CD14-positive monocyte (primary cell): ENCODE measurements at regions not wholly inside any gene's neighbourhood (a gene's known extent, or its start where the extent isn't known, plus 50 kb on each side); places are given as distances from the start of the nearest gene placed in this dataset.

Experiments used
- DNase-seq, 3 donors: peaks; one replicate each; pipeline ENCODE4 v3.0.0-alpha.2; 2011 to 2022
- H2AFZ ChIP-seq: 2 replicates; pipeline ENCODE4 v1.6.0; 2012; ENCODE audit warnings: mild to moderate bottlenecking, low read depth, low read length, inconsistent platforms; ENCODE audit not compliant: insufficient read depth, poor library complexity, severe bottlenecking
- H3K27ac ChIP-seq, 2 donors: 1 replicate in 1 of 2; 2 replicates in 1 of 2; pipeline ENCODE4 v1.5.1; 2012 to 2013; ENCODE audit warnings: low read length in 2 of 2, control low read depth in 1 of 2, inconsistent platforms in 1 of 2, low read depth in 1 of 2, mild to moderate bottlenecking in 1 of 2
- H3K27me3 ChIP-seq, 2 donors: one replicate each; pipeline versions ENCODE4 v1.6.0 to v1.6.1; 2011 to 2013; ENCODE audit warnings: low read length in 2 of 2; ENCODE audit not compliant: control insufficient read depth in 2 of 2, insufficient read depth in 2 of 2
- H3K36me3 ChIP-seq, 2 donors: replicated peaks in 1 of 2; 1 replicate in 1 of 2; 2 replicates in 1 of 2; pipeline versions ENCODE4 v1.5.1 to v1.6.1; 2012 to 2013; ENCODE audit warnings: low read length in 2 of 2, control low read depth in 1 of 2, inconsistent platforms in 1 of 2, mild to moderate bottlenecking in 1 of 2; ENCODE audit not compliant: insufficient read depth in 2 of 2, control insufficient read depth in 1 of 2
- H3K4me1 ChIP-seq, 2 donors: 1 replicate in 1 of 2; 2 replicates in 1 of 2; pipeline versions ENCODE4 v1.5.1 to v1.6.1; 2012 to 2013; ENCODE audit warnings: low read length in 2 of 2, control low read depth in 1 of 2, inconsistent platforms in 1 of 2, mild to moderate bottlenecking in 1 of 2, moderate library complexity in 1 of 2; ENCODE audit not compliant: insufficient read depth in 2 of 2, control insufficient read depth in 1 of 2
- H3K4me2 ChIP-seq: replicated peaks from 2 replicates; pipeline ENCODE3; 2012; ENCODE audit warnings: low read length, moderate library complexity, mild to moderate bottlenecking; ENCODE audit not compliant: poor library complexity, severe bottlenecking; ENCODE audit errors: extremely low read depth
- H3K4me3 ChIP-seq, 3 experiments: fragments of 200-600 bp in 1 of 3; sonication (generic) in 1 of 3; replicated peaks in 1 of 3; 1 replicate in 2 of 3; 2 replicates in 1 of 3; pipeline ENCODE4 v1.5.1; 2011 to 2013; ENCODE audit warnings: low read length in 3 of 3, mild to moderate bottlenecking in 3 of 3, control low read depth in 2 of 3, low read depth in 2 of 3, inconsistent platforms in 1 of 3, moderate library complexity in 1 of 3
- H3K79me2 ChIP-seq: 2 replicates; pipeline ENCODE4 v1.6.0; 2012; ENCODE audit warnings: mild to moderate bottlenecking, control low read depth, inconsistent platforms, low read length, moderate library complexity; ENCODE audit not compliant: insufficient read depth
- H3K9ac ChIP-seq: 2 replicates; pipeline ENCODE4 v1.6.0; 2017; ENCODE audit warnings: low read length, mild to moderate bottlenecking; ENCODE audit not compliant: insufficient read depth, poor library complexity, severe bottlenecking
- H3K9me3 ChIP-seq, 2 donors: replicated peaks in 1 of 2; 1 replicate in 1 of 2; 2 replicates in 1 of 2; pipeline versions ENCODE4 v1.5.1 to v1.6.1; 2012 to 2013; ENCODE audit warnings: low read length in 2 of 2, control low read depth in 1 of 2; ENCODE audit not compliant: control insufficient read depth in 1 of 2, insufficient read depth in 1 of 2
- H4K20me1 ChIP-seq: 2 replicates; pipeline ENCODE4 v1.6.0; 2012; ENCODE audit warnings: mild to moderate bottlenecking, low read length, control low read depth, moderate library complexity; ENCODE audit not compliant: insufficient read depth
- H3K27ac Mint-ChIP-seq, 7 donors: one replicate each; pipeline ENCODE4 v1.8.0; 2020; ENCODE audit warnings: mild to moderate bottlenecking in 7 of 7, mixed read lengths in 7 of 7, moderate library complexity in 6 of 7, inconsistent platforms in 2 of 7
- H3K27me3 Mint-ChIP-seq, 3 donors: one replicate each; pipeline ENCODE4 v1.8.0; 2021 to 2022; ENCODE audit warnings: low read depth in 3 of 3, mild to moderate bottlenecking in 3 of 3, mixed read lengths in 3 of 3, moderate library complexity in 3 of 3, inconsistent platforms in 1 of 3
- H3K36me3 Mint-ChIP-seq, 2 donors: one replicate each; pipeline ENCODE4 v1.8.0; 2020; ENCODE audit warnings: mixed read lengths in 2 of 2, inconsistent platforms in 1 of 2, mild to moderate bottlenecking in 1 of 2
- H3K4me1 Mint-ChIP-seq: one replicate; pipeline ENCODE4 v1.8.0; 2020; ENCODE audit warnings: mild to moderate bottlenecking, mixed read lengths
- H3K4me3 Mint-ChIP-seq, 2 donors: one replicate each; pipeline ENCODE4 v1.8.0; 2020; ENCODE audit warnings: mild to moderate bottlenecking in 2 of 2, mixed read lengths in 2 of 2, moderate library complexity in 1 of 2
- H3K9me3 Mint-ChIP-seq, 7 donors: one replicate each; pipeline ENCODE4 v1.8.0; 2020 to 2022; ENCODE audit warnings: mixed read lengths in 7 of 7, mild to moderate bottlenecking in 6 of 7, moderate library complexity in 6 of 7, inconsistent platforms in 2 of 7
- CTCF ChIP-seq: fragments of 200-600 bp; IDR thresholded peaks from one replicate; pipeline ENCODE4 v1.8.0; 2022; ENCODE audit warnings: antibody characterized with exemption, mild to moderate bottlenecking
- WGBS: methylation state at CpG from one replicate; pipeline ENCODE4 v1.1.5; 2013; ENCODE audit warnings: missing lambda C conversion rate; ENCODE audit not compliant: insufficient coverage; 5-methylcytosine and 5-hydroxymethylcytosine counted together
- intact Hi-C, 2 donors: fragments of 100-400 bp; cut with micrococcal nuclease; formaldehyde crosslinking; loops; one replicate each; pipeline versions ENCODE4 v1.15.0 to v1.15.1; 2023

GRCh38 chr17:73875346-73875745 is 231.1 kb upstream of the SDK2 start:
- Histone ChIP-seq H3K27ac (no peak overlapping the region), H3K36me3 (no peaks in the 10 kb centered on the region), H3K9me3 (no peaks in the 10 kb centered on the region), H2AFZ (no peak overlapping the region), H3K4me2 (no peak overlapping the region), H3K27me3 (no peaks in the 10 kb centered on the region), H3K4me1 (peaks cover 6 to 8% of the 10 kb centered on the region in 2 donors), H3K9ac (no peak overlapping the region), H3K4me3 (no peak overlapping the region), H4K20me1 (no peaks in the 10 kb centered on the region), H3K79me2 (no peaks in the 10 kb centered on the region)
- Mint-ChIP-seq H3K4me3 (no peak overlapping the region), H3K9me3 (peaks cover 0 to 3% (median 0%) of the 10 kb centered on the region in 7 donors), H3K27ac (peak overlapping the region in 3 of 7 donors; percentile 18 to 56 (median 19)), H3K27me3 (peaks cover 0 to 4% (median 0%) of the 10 kb centered on the region in 3 donors), H3K36me3 (no peaks in the 10 kb centered on the region), H3K4me1 (peaks cover 11% of the 10 kb centered on the region)
- intact Hi-C loops: no loop called here
- 57% methylated on average over 1 of the region's 3 CpGs for WGBS
- DNase-seq: peak; percentile 4 to 68 (median 13)
- no peak for TF ChIP-seq CTCF

GRCh38 chr17:73877962-73878361 is 233.7 kb upstream of the SDK2 start:
- Histone ChIP-seq H2AFZ (no peak overlapping the region), H3K27me3 (no peaks in the 10 kb centered on the region), H4K20me1 (no peaks in the 10 kb centered on the region), H3K4me1 (peaks cover 6 to 8% of the 10 kb centered on the region in 2 donors), H3K79me2 (no peaks in the 10 kb centered on the region), H3K4me3 (no peak overlapping the region), H3K9me3 (no peaks in the 10 kb centered on the region), H3K36me3 (no peaks in the 10 kb centered on the region), H3K4me2 (no peak overlapping the region), H3K27ac (no peak overlapping the region), H3K9ac (no peak overlapping the region)
- no peak for DNase-seq
- Mint-ChIP-seq H3K4me1 (peaks cover 11% of the 10 kb centered on the region), H3K36me3 (no peaks in the 10 kb centered on the region), H3K4me3 (no peak overlapping the region), H3K27me3 (peaks cover 0 to 18% (median 0%) of the 10 kb centered on the region in 3 donors), H3K9me3 (peaks cover 0 to 3% (median 0%) of the 10 kb centered on the region in 7 donors), H3K27ac (no peak overlapping the region)
- no peak for TF ChIP-seq CTCF
- 84% methylated on average over 5 of the region's 9 CpGs for WGBS
- intact Hi-C loops: no loop called here
